T-cell (primary cell): ENCODE measurements at regions not wholly inside any gene's neighbourhood (a gene's known extent, or its start where the extent isn't known, plus 50 kb on each side); places are given as distances from the start of the nearest gene placed in this dataset.
A peak's percentile ranks its signal among the peaks of the same experiment; 100 is the strongest.

Experiments
- ATAC-seq, 4 experiments: fragments of 200-7000 bp in 3 of 4; fragments of 150-1000 bp in 1 of 4; cut with Tn5 transposase; replicated peaks in 1 of 4; 1 replicate in 3 of 4; 2 replicates in 1 of 4; pipeline ENCODE4 v1.10.0; 2021; ENCODE audit warnings: moderate library complexity in 3 of 4, mild to moderate bottlenecking in 2 of 4, moderate number of reproducible peaks in 1 of 4
- CTCF ChIA-PET, 2 donors: fragments of 300-600 bp; sonication (Branson Sonifier 250); formaldehyde crosslinking; loops; one replicate each; lab custom pipeline; 2022; ENCODE audit warnings: antibody characterized with exemption in 2 of 2; lab: Charles Lee
- POLR2A ChIA-PET, 2 donors: fragments of 300-600 bp; sonication (Branson Sonifier 250); formaldehyde crosslinking; loops; one replicate each; lab custom pipeline; 2022; ENCODE audit warnings: antibody characterized with exemption in 2 of 2; lab: Charles Lee
- DNase-seq, 35 experiments: peaks; one replicate each; pipeline versions ENCODE4 v3.0.0 to v3.0.0-alpha.2; 2013 to 2023
- H3K27ac ChIP-seq: one replicate; pipeline ENCODE4 v1.5.1; 2013; ENCODE audit warnings: low read length
- H3K27me3 ChIP-seq, 2 experiments: replicated peaks in 1 of 2; 1 replicate in 1 of 2; 2 replicates in 1 of 2; pipeline versions ENCODE4 v1.6.1 to v1.7.0; 2013; ENCODE audit warnings: low read length in 1 of 2, mixed read lengths in 1 of 2; ENCODE audit not compliant: control insufficient read depth in 2 of 2, insufficient read depth in 2 of 2; ENCODE audit errors: extremely low read depth in 1 of 2
- H3K36me3 ChIP-seq, 2 donors: 1 replicate in 1 of 2; 2 replicates in 1 of 2; pipeline versions ENCODE4 v1.6.1 to v1.7.0; 2013; ENCODE audit warnings: low read length in 1 of 2; ENCODE audit not compliant: control insufficient read depth in 2 of 2, insufficient read depth in 1 of 2; ENCODE audit errors: extremely low read depth in 1 of 2
- H3K4me1 ChIP-seq, 2 experiments: 1 replicate in 1 of 2; 2 replicates in 1 of 2; pipeline versions ENCODE4 v1.6.1 to v1.7.0; 2013; ENCODE audit warnings: low read length in 2 of 2, mixed read lengths in 1 of 2; ENCODE audit not compliant: insufficient read depth in 2 of 2, control insufficient read depth in 1 of 2; ENCODE audit errors: extremely low read depth in 1 of 2
- H3K4me3 ChIP-seq, 2 donors: 1 replicate in 1 of 2; 2 replicates in 1 of 2; pipeline versions ENCODE4 v1.5.1 to v1.7.0; 2013; ENCODE audit warnings: mild to moderate bottlenecking in 2 of 2, low read length in 1 of 2, moderate library complexity in 1 of 2; ENCODE audit not compliant: control insufficient read depth in 1 of 2; ENCODE audit errors: extremely low read depth in 1 of 2
- H3K9me3 ChIP-seq: 2 replicates; pipeline ENCODE4 v1.7.0; 2013
- H3K27ac Mint-ChIP-seq, 2 donors: one replicate each; pipeline ENCODE4 v1.8.0; 2020 to 2021; ENCODE audit warnings: mild to moderate bottlenecking in 2 of 2, mixed read lengths in 2 of 2
- H3K27me3 Mint-ChIP-seq, 2 donors: one replicate each; pipeline ENCODE4 v1.8.0; 2021 to 2022; ENCODE audit warnings: mixed read lengths in 2 of 2
- H3K36me3 Mint-ChIP-seq: one replicate; pipeline ENCODE4 v1.8.0; 2021; ENCODE audit warnings: mixed read lengths
- H3K4me1 Mint-ChIP-seq, 3 donors: one replicate each; pipeline ENCODE4 v1.8.0; 2020 to 2022; ENCODE audit warnings: mixed read lengths in 3 of 3, mild to moderate bottlenecking in 1 of 3
- H3K4me3 Mint-ChIP-seq, 3 donors: one replicate each; pipeline ENCODE4 v1.8.0; 2020 to 2022; ENCODE audit warnings: mild to moderate bottlenecking in 3 of 3, mixed read lengths in 3 of 3, moderate library complexity in 3 of 3
- H3K9me3 Mint-ChIP-seq, 3 donors: one replicate each; pipeline ENCODE4 v1.8.0; 2020 to 2022; ENCODE audit warnings: mixed read lengths in 3 of 3
- WGBS: methylation state at CpG from one replicate; pipeline ENCODE4 v1.1.5; 2013; ENCODE audit warnings: missing lambda C conversion rate; ENCODE audit not compliant: insufficient coverage; 5-methylcytosine and 5-hydroxymethylcytosine counted together

DNA sequence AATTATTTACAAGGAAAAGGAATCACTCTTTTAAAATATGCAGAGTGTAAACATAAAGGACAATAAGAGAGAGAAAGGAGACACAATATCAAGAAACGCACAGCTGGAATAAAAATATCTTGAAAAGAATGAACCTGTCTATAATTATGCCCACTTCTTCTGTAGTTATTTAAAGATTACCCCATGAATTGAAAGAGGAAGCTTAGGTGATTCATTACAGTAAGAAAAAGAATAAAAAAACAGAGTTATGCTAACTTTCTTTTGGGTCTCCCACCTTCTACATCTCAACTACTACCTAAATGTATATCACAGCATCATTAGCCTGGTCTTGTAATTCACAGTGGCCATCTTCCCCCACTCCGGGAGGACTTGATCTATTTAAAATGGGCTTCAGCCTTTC, 182.1 kb downstream of the MRPL39 start:
- CTCF ChIA-PET = no interaction called here
- Histone ChIP-seq H3K4me3 (no peak overlapping the region), H3K36me3 (no peaks in the 10 kb centered on the region), H3K27me3 (no peaks in the 10 kb centered on the region), H3K4me1 (peaks cover 2 to 6% of the 10 kb centered on the region in 2 experiments), H3K27ac (no peak overlapping the region), H3K9me3 (no peaks in the 10 kb centered on the region)
- ATAC-seq (no peak), DNase-seq (no peak)
- H3K36me3 Mint-ChIP-seq = no peaks in the 10 kb centered on the region
- peaks cover 0 to 5% of the 10 kb centered on the region in 2 donors for H3K27me3 Mint-ChIP-seq
- peaks cover 13 to 25% (median 15%) of the 10 kb centered on the region in 3 donors for H3K4me1 Mint-ChIP-seq
- H3K27ac Mint-ChIP-seq = no peak overlapping the region
- no CpG with 5 or more reads among the region's 2 CpGs for WGBS
- POLR2A ChIA-PET = no interaction called here
- no peak overlapping the region for H3K4me3 Mint-ChIP-seq
- H3K9me3 Mint-ChIP-seq = no peaks in the 10 kb centered on the region

DNA sequence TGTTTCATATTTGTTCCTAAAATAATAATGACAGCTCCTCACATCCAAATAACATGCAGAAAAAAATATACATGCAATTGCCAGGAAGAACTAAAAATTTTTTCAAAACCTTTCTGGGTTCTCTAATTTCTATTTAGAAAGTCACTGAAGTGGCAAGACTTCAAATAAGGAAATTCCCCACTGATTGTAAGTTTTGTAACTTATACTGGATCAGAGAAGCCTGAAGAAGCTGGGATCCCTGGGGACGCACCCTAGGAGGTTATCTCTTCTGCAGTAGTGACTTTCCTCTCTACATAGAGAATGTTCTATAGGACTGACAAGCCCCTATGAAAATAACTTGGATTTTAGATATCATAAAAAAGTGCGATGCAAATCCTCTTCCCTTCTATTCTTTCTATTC, 182.6 kb downstream of the MRPL39 start:
- Mint-ChIP-seq H3K27me3 (peaks cover 0 to 5% of the 10 kb centered on the region in 2 donors), H3K4me3 (no peak overlapping the region), H3K9me3 (no peaks in the 10 kb centered on the region), H3K4me1 (peaks cover 13 to 25% (median 15%) of the 10 kb centered on the region in 3 donors), H3K36me3 (no peaks in the 10 kb centered on the region), H3K27ac (no peak overlapping the region)
- Histone ChIP-seq H3K9me3 (no peaks in the 10 kb centered on the region), H3K27ac (no peak overlapping the region), H3K27me3 (no peaks in the 10 kb centered on the region), H3K4me1 (peaks cover 2 to 6% of the 10 kb centered on the region in 2 experiments), H3K36me3 (no peaks in the 10 kb centered on the region), H3K4me3 (no peak overlapping the region)
- no peak for ATAC-seq
- no peak for DNase-seq
- ChIA-PET CTCF (interaction anchor here in 1 of 2 donors (1.4 kb wide), 1 partner anchor 183 kb away, joined by 4 read pairs; no protein-coding TSS in a partner anchor), POLR2A (no interaction called here)
- no CpG with 5 or more reads among the region's 2 CpGs for WGBS

DNA sequence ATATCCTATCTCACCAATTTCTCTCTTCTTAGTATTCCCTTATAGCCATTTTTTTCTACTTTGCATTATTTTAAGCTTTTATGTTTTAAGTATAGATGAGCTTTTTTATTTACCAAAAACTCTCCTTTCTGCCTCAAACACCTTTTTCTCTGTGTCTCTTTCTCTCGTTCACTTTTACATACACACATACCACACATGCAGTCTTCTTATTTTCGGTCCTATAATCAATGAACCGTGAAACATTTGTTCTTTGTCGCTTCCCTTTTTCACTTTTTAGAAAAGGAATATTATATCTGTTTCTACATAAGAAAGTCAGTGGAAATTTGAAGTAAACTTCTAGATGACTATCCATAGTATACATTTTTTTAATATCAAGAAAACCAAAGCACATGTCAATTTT, 183.2 kb downstream of the MRPL39 start:
- no peaks in the 10 kb centered on the region for H3K9me3 Mint-ChIP-seq
- H3K36me3 ChIP-seq = no peaks in the 10 kb centered on the region
- ChIA-PET POLR2A (no interaction called here), CTCF (interaction anchor here (0.6 to 1.4 kb wide), 2 partner anchors 184 to 384 kb away, joined by 4 to 9 read pairs; no protein-coding TSS in a partner anchor)
- no peak overlapping the region for H3K27ac Mint-ChIP-seq
- no peak overlapping the region for H3K27ac ChIP-seq
- peaks cover 2 to 6% of the 10 kb centered on the region in 2 experiments for H3K4me1 ChIP-seq
- H3K4me3 Mint-ChIP-seq = no peak overlapping the region
- no peak for DNase-seq
- peaks cover 13 to 25% (median 15%) of the 10 kb centered on the region in 3 donors for H3K4me1 Mint-ChIP-seq
- ATAC-seq = no peak
- no CpG with 5 or more reads among the region's 4 CpGs for WGBS
- peaks cover 0 to 5% of the 10 kb centered on the region in 2 donors for H3K27me3 Mint-ChIP-seq
- no peak overlapping the region for H3K4me3 ChIP-seq
- no peaks in the 10 kb centered on the region for H3K27me3 ChIP-seq
- no peaks in the 10 kb centered on the region for H3K36me3 Mint-ChIP-seq
- H3K9me3 ChIP-seq = no peaks in the 10 kb centered on the region

DNA sequence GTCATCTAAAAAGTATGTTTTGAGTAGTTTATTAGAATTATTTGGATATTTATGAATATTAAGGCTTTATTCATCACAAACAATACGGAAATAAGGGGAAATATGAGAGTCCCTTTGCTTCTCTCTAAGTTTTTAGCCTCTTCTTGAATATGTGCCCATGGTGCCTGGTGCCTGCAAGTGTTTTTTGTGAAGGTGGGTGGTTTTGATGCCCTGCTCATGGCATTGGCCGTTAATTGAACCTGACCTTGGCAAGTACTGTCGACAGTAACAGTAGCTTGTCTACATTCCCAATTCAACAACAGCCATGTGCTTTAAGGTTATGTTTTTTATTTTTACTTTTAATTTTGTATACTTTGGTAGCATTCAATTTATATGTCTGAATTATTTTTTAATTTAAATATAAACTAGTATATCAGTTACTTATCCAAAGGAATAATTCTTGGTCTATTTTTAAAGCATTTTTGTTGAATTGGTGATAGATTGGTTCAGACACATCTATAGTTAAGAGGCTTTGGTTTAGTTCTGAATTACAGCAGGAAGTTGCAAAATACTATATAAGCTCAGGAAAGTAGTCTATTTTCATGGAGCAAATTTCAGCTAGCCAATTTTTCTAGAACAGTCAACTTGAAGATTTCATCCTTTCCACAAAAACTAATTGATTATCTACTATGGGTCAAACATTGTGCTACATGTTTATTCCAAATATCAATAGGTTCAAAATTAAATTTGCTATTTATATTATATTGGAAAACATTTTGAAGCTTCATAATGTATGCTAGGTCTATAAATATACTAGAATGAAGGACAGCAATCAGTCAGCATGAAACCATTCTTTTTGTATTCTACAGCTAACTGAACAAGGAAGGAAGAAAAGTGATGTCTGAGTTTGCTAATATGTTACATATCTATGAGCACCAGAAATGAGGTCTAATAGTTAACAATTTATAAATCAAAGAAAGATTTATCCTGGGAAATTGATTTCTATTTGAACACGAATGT, 184.4 kb downstream of the MRPL39 start:
- ATAC-seq = no peak
- no CpG with 5 or more reads among the region's 4 CpGs for WGBS
- H3K9me3 ChIP-seq = no peaks in the 10 kb centered on the region
- Mint-ChIP-seq H3K27me3 (peaks cover 0 to 5% of the 10 kb centered on the region in 2 donors), H3K9me3 (no peaks in the 10 kb centered on the region), H3K4me1 (peaks cover 13 to 20% (median 13%) of the 10 kb centered on the region in 3 donors), H3K27ac (no peak overlapping the region), H3K36me3 (no peaks in the 10 kb centered on the region), H3K4me3 (no peak overlapping the region)
- CTCF ChIA-PET = interaction anchor here (0.6 to 0.7 kb wide), 2 partner anchors 15 to 40 kb away, joined by 4 read pairs; no protein-coding TSS in a partner anchor
- H3K27ac ChIP-seq = no peak overlapping the region
- H3K27me3 ChIP-seq = no peaks in the 10 kb centered on the region
- H3K36me3 ChIP-seq = no peaks in the 10 kb centered on the region
- no peak for DNase-seq
- H3K4me3 ChIP-seq = no peak overlapping the region
- POLR2A ChIA-PET = no interaction called here
- H3K4me1 ChIP-seq = peaks cover 2 to 6% of the 10 kb centered on the region in 2 experiments

DNA sequence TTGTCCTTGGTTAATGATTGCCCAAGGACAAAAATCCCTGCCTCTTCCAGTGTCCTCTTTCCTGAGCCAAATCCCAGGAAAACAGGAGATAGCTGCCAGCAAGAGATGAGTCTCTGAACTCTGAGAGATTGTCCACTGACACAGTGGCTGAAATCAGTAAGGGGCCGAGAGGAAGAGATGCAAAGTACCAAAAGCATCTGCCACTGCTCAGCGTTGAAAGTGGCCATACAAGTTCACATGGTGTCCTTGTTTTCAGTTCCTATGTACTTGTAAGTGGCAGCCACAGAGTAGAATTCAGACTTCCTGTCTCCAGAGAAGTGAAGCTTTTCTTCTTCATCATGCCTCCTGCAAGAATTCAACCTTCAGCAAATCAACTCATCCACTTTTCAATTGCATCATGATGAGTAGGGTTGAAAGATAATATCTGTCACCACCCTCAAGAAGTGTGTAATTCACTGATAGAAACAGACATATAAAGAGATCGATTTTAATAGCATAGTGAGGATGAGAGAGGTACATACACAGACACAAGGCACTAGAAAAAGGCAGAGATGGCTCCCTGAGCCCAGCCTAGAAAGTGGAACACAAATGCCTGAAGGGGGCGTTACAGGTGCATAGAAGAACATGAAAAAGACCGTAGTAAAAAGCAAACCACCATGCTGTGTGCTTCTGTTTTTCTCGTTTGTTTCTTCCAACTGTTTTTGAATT, 185.8 kb downstream of the MRPL39 start:
- DNase-seq (peak in 32 of 35 experiments; percentile 18 to 80 (median 37)), ATAC-seq (peak; percentile 80 to 95 (median 91))
- ChIA-PET CTCF (interaction anchor here (0.6 to 1.4 kb wide), 8 partner anchors 175 to 1473 kb away, joined by 3 to 5 read pairs (median 4); no protein-coding TSS in a partner anchor), POLR2A (interaction anchor here in 1 of 2 donors (0.6 kb wide), 1 partner anchor 141 kb away, joined by 3 read pairs; no protein-coding TSS in a partner anchor)
- Mint-ChIP-seq H3K36me3 (no peaks in the 10 kb centered on the region), H3K4me3 (peak overlapping the region in 1 of 3 donors; percentile 9), H3K27me3 (peaks cover 0 to 6% of the 10 kb centered on the region in 2 donors), H3K4me1 (peaks cover 13 to 17% (median 13%) of the 10 kb centered on the region in 3 donors), H3K27ac (peak overlapping the region; percentile 40 to 81), H3K9me3 (no peaks in the 10 kb centered on the region)
- WGBS = 31% methylated on average over 2 of the region's 6 CpGs
- no peaks in the 10 kb centered on the region for H3K9me3 ChIP-seq
- no peaks in the 10 kb centered on the region for H3K36me3 ChIP-seq
- H3K4me1 ChIP-seq = peaks cover 2 to 6% of the 10 kb centered on the region in 2 experiments
- H3K27me3 ChIP-seq = no peaks in the 10 kb centered on the region
- no peak overlapping the region for H3K4me3 ChIP-seq
- H3K27ac ChIP-seq = peak overlapping the region; percentile 36

DNA sequence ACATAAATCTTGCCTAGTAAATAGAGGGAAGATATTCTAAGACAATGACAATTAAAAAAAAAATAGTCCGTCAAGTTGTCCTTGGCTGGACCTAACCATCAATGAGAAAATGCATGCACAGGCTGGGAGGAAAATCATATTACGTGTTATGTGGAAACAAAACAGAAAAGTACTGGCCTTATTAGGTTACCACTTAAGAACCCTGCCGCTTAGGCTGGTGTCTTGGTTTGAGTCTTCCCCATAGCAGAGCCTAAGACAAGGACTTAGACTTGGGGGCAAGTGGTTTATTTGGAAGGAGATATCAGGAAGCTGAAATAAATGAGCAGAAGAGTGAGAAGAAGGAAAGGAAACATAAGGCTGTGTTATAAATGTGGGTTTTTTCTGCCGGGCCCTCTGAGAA, 186.4 kb downstream of the MRPL39 start:
- H3K4me3 ChIP-seq = no peak overlapping the region
- 80% methylated on average over 3 of the region's 4 CpGs for WGBS
- Mint-ChIP-seq H3K4me1 (peaks cover 13 to 17% (median 13%) of the 10 kb centered on the region in 3 donors), H3K4me3 (no peak overlapping the region), H3K27me3 (peaks cover 0 to 6% of the 10 kb centered on the region in 2 donors), H3K27ac (no peak overlapping the region), H3K36me3 (no peaks in the 10 kb centered on the region), H3K9me3 (no peaks in the 10 kb centered on the region)
- ATAC-seq = no peak
- POLR2A ChIA-PET = no interaction called here
- no peaks in the 10 kb centered on the region for H3K36me3 ChIP-seq
- H3K4me1 ChIP-seq = peaks cover 2 to 6% of the 10 kb centered on the region in 2 experiments
- DNase-seq = no peak
- peak overlapping the region; percentile 36 for H3K27ac ChIP-seq
- no peaks in the 10 kb centered on the region for H3K27me3 ChIP-seq
- CTCF ChIA-PET = interaction anchor here (0.6 to 1.4 kb wide), 8 partner anchors 35 to 304 kb away, joined by 3 to 5 read pairs (median 4); no protein-coding TSS in a partner anchor
- no peaks in the 10 kb centered on the region for H3K9me3 ChIP-seq
